ENCODE measurements at regions not wholly inside any gene's neighbourhood (a gene's known extent, or its start where the extent isn't known, plus 50 kb on each side); places are given as distances from the start of the nearest gene placed in this dataset.

DNA sequence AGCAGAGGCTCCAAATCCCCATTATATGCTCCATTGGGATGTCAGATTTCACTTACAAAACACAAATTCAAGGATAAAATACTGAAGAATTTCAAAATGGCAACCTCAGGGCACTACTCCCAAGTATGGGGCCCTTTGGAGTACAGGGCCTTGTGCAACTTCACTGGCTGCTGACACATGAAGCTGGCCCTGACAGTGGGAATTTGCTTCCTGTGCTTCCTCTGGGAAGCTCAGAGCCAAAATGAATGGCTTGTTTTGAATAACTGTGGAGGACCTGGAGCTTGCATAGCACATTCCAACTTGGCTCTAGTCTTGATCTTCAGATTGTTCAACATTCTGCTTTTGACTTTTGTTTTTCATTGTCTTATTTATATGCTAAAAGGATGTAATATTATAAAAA, 52.3 kb upstream of the HNF1B start:
- Histone ChIP-seq H3K27me3 (no peaks in the 10 kb centered on the region), H3K9me3 (no peaks in the 10 kb centered on the region), H3K36me3 (no peaks in the 10 kb centered on the region), H3K4me3 (no peak overlapping the region), H3K27ac (no peak overlapping the region), H3K4me1 (no peaks in the 10 kb centered on the region)
- DNase-seq (ENCODE audit: low spot score) = no peak
- TF ChIP-seq, protein P1, sequence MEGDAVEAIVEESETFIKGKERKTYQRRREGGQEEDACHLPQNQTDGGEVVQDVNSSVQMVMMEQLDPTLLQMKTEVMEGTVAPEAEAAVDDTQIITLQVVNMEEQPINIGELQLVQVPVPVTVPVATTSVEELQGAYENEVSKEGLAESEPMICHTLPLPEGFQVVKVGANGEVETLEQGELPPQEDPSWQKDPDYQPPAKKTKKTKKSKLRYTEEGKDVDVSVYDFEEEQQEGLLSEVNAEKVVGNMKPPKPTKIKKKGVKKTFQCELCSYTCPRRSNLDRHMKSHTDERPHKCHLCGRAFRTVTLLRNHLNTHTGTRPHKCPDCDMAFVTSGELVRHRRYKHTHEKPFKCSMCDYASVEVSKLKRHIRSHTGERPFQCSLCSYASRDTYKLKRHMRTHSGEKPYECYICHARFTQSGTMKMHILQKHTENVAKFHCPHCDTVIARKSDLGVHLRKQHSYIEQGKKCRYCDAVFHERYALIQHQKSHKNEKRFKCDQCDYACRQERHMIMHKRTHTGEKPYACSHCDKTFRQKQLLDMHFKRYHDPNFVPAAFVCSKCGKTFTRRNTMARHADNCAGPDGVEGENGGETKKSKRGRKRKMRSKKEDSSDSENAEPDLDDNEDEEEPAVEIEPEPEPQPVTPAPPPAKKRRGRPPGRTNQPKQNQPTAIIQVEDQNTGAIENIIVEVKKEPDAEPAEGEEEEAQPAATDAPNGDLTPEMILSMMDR (IDR thresholded peaks at IDR 0.05) = no peak

DNA sequence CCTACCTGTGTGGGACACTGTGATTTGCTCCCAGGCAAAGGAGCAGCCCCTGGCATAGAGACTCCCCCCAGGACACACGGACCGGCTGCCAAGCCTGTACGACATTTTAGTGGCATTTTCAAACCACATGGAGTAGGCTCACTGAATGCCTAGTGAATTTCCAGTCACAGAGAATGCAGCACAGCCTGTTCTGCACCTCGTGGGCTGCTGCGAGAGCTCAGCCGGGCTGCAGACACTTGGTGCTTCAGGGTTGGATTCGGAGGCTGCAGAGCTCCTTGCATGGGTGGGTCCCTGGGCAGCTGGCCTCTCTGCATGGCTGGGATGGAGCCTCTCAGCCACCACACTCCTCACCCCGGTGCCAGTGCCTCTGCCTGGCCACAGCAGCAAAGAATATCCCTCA, 51.2 kb upstream of the HNF1B start:
- Histone ChIP-seq H3K27me3 (no peaks in the 10 kb centered on the region), H3K4me1 (no peaks in the 10 kb centered on the region), H3K9me3 (no peaks in the 10 kb centered on the region), H3K36me3 (no peaks in the 10 kb centered on the region), H3K4me3 (no peak overlapping the region), H3K27ac (no peak overlapping the region)
- TF ChIP-seq, protein P1 (IDR thresholded peaks at IDR 0.05) = no peak
- no peak for DNase-seq (ENCODE audit: low spot score)

All from right atrium auricular region (tissue), 2 donors.